Erythroblast (primary cell): ENCODE measurements at regions not wholly inside any gene's neighbourhood (a gene's known extent, or its start where the extent isn't known, plus 50 kb on each side); places are given as distances from the start of the nearest gene placed in this dataset.
"Not testable (repeated sequence)": the region's sequence is repeated elsewhere in the genome, so short reads cannot be mapped to it uniquely, and the experiment has no call there.

Experiments
- DNase-seq, 2 experiments: peaks; one replicate each; lab custom pipeline; 2025; lab: John Stamatoyannopoulos, UW
- GATA1 ChIP-seq: IDR thresholded peaks from 2 replicates; pipeline ENCODE4 v1.6.1; 2011; ENCODE audit warnings: low read depth, mild to moderate bottlenecking, control low read depth, low read length, moderate library complexity
- POLR2A ChIP-seq: IDR thresholded peaks from 2 replicates; pipeline ENCODE4 v1.6.1; 2011; ENCODE audit warnings: mild to moderate bottlenecking, low read length

DNA sequence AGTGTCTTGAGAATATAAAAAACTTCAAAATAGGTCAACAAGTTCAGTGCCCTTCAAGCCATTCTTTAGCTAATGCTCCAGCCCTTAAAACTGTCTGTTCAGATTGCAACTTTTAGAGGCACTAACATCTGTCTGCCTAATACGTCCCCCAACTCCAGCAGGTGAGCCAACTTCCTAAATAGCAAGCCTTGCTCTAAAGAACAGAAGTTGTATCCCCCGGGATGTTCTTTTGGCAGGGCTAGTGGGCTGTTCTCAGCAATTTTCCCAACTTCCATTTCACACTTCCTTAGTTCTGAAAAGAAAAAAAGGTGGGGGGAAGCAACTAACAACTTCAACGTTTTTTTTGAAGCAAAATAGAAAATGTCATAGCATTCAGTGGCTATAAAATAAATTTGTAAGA is 290.0 kb upstream of the PTCHD4 start:
- no peak for DNase-seq
- no peak for TF ChIP-seq POLR2A
- TF ChIP-seq GATA1, result no peak

DNA sequence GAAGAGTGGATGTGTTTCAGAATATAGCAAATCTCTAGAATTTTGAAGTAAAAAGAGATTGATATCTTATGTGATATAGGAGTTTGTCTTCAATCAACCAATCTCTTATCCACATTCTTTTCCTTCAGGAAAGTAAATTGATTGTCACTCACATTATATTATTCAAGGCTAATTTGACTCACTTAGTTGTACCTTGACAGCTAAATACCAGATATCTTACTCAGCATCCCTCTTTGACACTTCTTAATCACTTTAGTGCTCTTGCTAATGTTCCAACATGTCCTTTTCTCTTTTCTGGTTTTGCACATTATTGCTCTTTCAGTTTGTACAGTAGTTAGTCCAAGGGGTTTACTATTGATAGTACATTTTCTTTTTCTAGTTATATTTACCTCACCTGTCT is 286.9 kb upstream of the PTCHD4 start:
- no peak for DNase-seq
- no peak for TF ChIP-seq POLR2A
- TF ChIP-seq GATA1, result no peak

GRCh38 chr6:48389146-48390043 is 278.4 kb upstream of the PTCHD4 start:
- TF ChIP-seq POLR2A (no peak), GATA1 (no peak)
- DNase-seq, result no peak

GRCh38 chr6:48388044-48388443 is 277.0 kb upstream of the PTCHD4 start:
- no peak for DNase-seq
- TF ChIP-seq GATA1 (no peak), POLR2A (no peak)

DNA sequence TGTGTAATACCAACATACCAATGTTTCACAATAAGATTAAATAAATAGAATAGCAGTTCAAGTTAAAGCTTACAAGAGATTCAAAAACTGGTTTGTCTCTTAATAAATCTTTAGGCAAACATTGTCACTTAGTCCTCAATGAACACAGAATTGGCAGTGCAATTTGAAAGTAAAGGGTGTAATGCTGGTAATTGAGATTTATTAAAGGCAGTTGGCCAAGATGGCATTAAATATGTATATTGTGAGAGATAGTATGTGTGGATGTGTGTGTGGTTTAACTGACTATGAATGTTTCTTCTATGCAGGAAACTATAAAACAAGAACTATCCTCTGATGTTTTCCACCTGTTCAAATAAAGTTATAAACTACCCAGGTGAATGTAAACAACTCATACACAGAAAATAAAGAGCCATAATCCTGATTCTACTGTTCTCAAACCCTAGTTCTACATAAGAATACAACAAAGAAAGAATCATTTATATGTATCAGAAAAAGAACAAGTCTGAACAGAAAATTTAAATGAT is 267.9 kb upstream of the PTCHD4 start:
- no peak for TF ChIP-seq POLR2A
- no peak for TF ChIP-seq GATA1
- no peak for DNase-seq

DNA sequence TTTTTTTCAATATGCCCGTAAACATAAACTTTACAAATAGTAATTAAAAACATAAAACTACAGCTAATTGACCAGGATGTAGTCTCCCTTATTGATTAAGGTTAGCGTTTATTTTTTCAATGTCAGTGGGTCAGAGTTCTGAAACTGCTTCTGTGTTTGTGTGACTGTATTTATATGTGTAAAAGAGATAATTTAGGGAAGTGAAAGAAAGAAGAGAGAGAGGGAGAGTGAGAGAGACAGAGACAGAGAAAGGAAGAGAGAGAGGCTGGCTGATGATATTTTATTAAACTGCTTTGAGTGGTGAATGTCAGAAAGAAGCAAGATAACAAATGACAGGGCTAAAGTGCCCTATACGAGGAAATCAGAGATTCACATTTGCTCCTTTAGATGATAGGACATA is 266.1 kb upstream of the PTCHD4 start:
- DNase-seq, result no peak
- TF ChIP-seq GATA1, result no peak
- TF ChIP-seq POLR2A, result no peak

- not testable (repeated sequence) for DNase-seq
These were observed 260.2 kb upstream of the PTCHD4 start for GRCh38 chr6:48371226-48371625.

GRCh38 chr6:48369100-48369499 is 258.1 kb upstream of the PTCHD4 start:
- TF ChIP-seq GATA1 (no peak), POLR2A (no peak)
- DNase-seq, result no peak

GRCh38 chr6:48325701-48326100 is 214.7 kb upstream of the PTCHD4 start:
- no peak for TF ChIP-seq GATA1
- TF ChIP-seq POLR2A, result no peak
- DNase-seq, result no peak

GRCh38 chr6:48318670-48319069 is 207.7 kb upstream of the PTCHD4 start:
- no peak for TF ChIP-seq GATA1
- no peak for TF ChIP-seq POLR2A
- DNase-seq, result no peak

- DNase-seq, result no peak
- no peak for TF ChIP-seq GATA1
- no peak for TF ChIP-seq POLR2A
These were observed 204.9 kb upstream of the PTCHD4 start for GRCh38 chr6:48315915-48316314.

DNA sequence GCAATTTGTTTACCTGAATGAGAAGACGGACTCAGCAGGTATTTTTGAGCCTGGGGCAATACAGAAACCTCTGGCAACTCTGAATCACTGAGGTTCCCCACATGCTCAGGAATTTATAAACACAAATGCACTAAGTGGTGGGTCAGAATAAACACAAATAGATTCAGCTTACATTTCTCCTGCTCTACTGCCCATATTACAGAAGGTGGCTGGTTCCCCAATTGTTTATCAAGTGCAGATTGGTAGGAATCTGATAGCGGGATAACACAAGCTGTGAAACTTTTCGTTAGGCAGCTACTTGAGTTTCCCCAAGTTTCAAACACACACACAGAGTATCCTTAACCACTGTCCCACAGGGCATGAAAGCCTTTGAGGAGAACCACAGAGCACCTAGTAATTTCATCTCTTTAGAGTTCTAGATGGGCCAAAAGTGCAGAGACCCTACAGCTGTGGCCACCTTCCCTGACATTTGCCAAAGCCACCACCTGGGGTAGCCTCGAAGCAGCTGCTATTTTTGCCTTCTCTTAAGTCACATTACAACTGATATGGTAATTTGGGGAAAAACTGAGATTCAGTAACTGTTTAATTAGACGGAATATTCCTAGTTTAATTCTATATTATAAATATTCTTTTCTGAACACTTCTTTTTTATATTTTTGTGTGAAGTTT is 204.2 kb upstream of the PTCHD4 start:
- no peak for DNase-seq
- TF ChIP-seq GATA1 (no peak), POLR2A (no peak)

DNA sequence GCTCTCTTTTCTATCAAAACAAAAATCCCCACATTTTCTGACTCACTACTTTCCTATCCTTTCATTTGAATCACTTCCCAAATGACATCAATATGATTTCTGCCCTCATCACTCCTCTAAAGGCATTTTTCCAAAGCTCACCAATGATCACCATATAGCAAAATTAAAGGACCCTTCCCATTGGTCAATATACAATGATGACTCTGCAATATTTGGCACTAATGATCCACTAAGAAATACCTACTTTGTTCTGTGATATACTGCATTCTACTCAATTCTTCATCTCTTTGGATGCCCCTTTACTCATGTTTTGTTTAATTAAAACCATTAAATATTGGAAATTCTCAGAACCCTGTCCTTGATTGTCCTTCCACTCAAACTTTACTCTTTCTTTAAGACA is 200.3 kb upstream of the PTCHD4 start:
- DNase-seq, result no peak
- TF ChIP-seq POLR2A (no peak), GATA1 (no peak)

GRCh38 chr6:48307573-48307972 is 196.6 kb upstream of the PTCHD4 start:
- no peak for TF ChIP-seq GATA1
- no peak for TF ChIP-seq POLR2A
- DNase-seq, result no peak

GRCh38 chr6:48290595-48290994 is 179.6 kb upstream of the PTCHD4 start:
- TF ChIP-seq POLR2A (no peak), GATA1 (no peak)
- DNase-seq, result no peak
